ENCODE measurements at regions not wholly inside any gene's neighbourhood (a gene's known extent, or its start where the extent isn't known, plus 50 kb on each side); places are given as distances from the start of the nearest gene placed in this dataset.

GRCh38 chr4:154677300-154677699, 64.8 kb upstream of the FGG start:
- H3K27me3 ChIP-seq (replicated peaks; ENCODE audit: control insufficient read depth, insufficient read depth, low read length): no peaks in the 10 kb centered on the region
- no peaks in the 10 kb centered on the region for H3K36me3 ChIP-seq (ENCODE audit: control insufficient read depth, insufficient read depth, low read length, severe bottlenecking)
- no peaks in the 10 kb centered on the region for H3K9me3 ChIP-seq (ENCODE audit: control insufficient read depth, low read length)
- no peak overlapping the region for H3K9ac ChIP-seq (ENCODE audit: low read length)
- DNase-seq (ENCODE audit: low read depth): no peak
- H3K4me1 ChIP-seq (ENCODE audit: control insufficient read depth, insufficient read depth, low read length): no peaks in the 10 kb centered on the region
- H3K4me3 ChIP-seq (ENCODE audit: low read length): no peak overlapping the region

- no peaks in the 10 kb centered on the region for H3K9me3 ChIP-seq (ENCODE audit: control insufficient read depth, low read length)
- DNase-seq (ENCODE audit: low read depth): no peak
- no peaks in the 10 kb centered on the region for H3K36me3 ChIP-seq (ENCODE audit: control insufficient read depth, insufficient read depth, low read length, severe bottlenecking)
- H3K4me1 ChIP-seq (ENCODE audit: control insufficient read depth, insufficient read depth, low read length): no peaks in the 10 kb centered on the region
- H3K9ac ChIP-seq (ENCODE audit: low read length): no peak overlapping the region
- no peaks in the 10 kb centered on the region for H3K27me3 ChIP-seq (replicated peaks; ENCODE audit: control insufficient read depth, insufficient read depth, low read length)
- H3K4me3 ChIP-seq (ENCODE audit: low read length): no peak overlapping the region
Measured at GRCh38 chr4:154677923-154678322, 65.5 kb upstream of the FGG start.

- H3K4me3 ChIP-seq (ENCODE audit: low read length): no peak overlapping the region
- no peak overlapping the region for H3K9ac ChIP-seq (ENCODE audit: low read length)
- H3K36me3 ChIP-seq (ENCODE audit: control insufficient read depth, insufficient read depth, low read length, severe bottlenecking): no peaks in the 10 kb centered on the region
- peaks cover 4% of the 10 kb centered on the region for H3K27me3 ChIP-seq (replicated peaks; ENCODE audit: control insufficient read depth, insufficient read depth, low read length)
- H3K4me1 ChIP-seq (ENCODE audit: control insufficient read depth, insufficient read depth, low read length): no peaks in the 10 kb centered on the region
- H3K9me3 ChIP-seq (ENCODE audit: control insufficient read depth, low read length): no peaks in the 10 kb centered on the region
- no peak for DNase-seq (ENCODE audit: low read depth)
Measured at GRCh38 chr4:154683956-154684681, 59.7 kb upstream of the LRAT start.

GRCh38 chr4:154686838-154687237, 57.0 kb upstream of the LRAT start:
- Histone ChIP-seq H3K4me1 (ENCODE audit: control insufficient read depth, insufficient read depth, low read length) (no peaks in the 10 kb centered on the region), H3K4me3 (ENCODE audit: low read length) (no peak overlapping the region), H3K9me3 (ENCODE audit: control insufficient read depth, low read length) (no peaks in the 10 kb centered on the region), H3K27me3 (replicated peaks; ENCODE audit: control insufficient read depth, insufficient read depth, low read length) (peaks cover 4% of the 10 kb centered on the region), H3K9ac (ENCODE audit: low read length) (no peak overlapping the region), H3K36me3 (ENCODE audit: control insufficient read depth, insufficient read depth, low read length, severe bottlenecking) (no peaks in the 10 kb centered on the region)
- peak; percentile 53 for DNase-seq (ENCODE audit: low read depth)

GRCh38 chr4:154687840-154688239, 56.0 kb upstream of the LRAT start:
- Histone ChIP-seq H3K27me3 (replicated peaks; ENCODE audit: control insufficient read depth, insufficient read depth, low read length) (peaks cover 4% of the 10 kb centered on the region), H3K9me3 (ENCODE audit: control insufficient read depth, low read length) (no peaks in the 10 kb centered on the region), H3K9ac (ENCODE audit: low read length) (no peak overlapping the region), H3K4me3 (ENCODE audit: low read length) (no peak overlapping the region), H3K4me1 (ENCODE audit: control insufficient read depth, insufficient read depth, low read length) (no peaks in the 10 kb centered on the region), H3K36me3 (ENCODE audit: control insufficient read depth, insufficient read depth, low read length, severe bottlenecking) (no peaks in the 10 kb centered on the region)
- DNase-seq (ENCODE audit: low read depth): no peak

GRCh38 chr4:154691229-154691628, 52.6 kb upstream of the LRAT start:
- peak; percentile 10 for DNase-seq (ENCODE audit: low read depth)
- Histone ChIP-seq H3K4me3 (ENCODE audit: low read length) (no peak overlapping the region), H3K27me3 (replicated peaks; ENCODE audit: control insufficient read depth, insufficient read depth, low read length) (peaks cover 13% of the 10 kb centered on the region)

GRCh38 chr4:154692304-154692818, 51.4 kb upstream of the LRAT start:
- Histone ChIP-seq H3K4me1 (ENCODE audit: control insufficient read depth, insufficient read depth, low read length) (no peaks in the 10 kb centered on the region), H3K9me3 (ENCODE audit: control insufficient read depth, low read length) (no peaks in the 10 kb centered on the region), H3K4me3 (ENCODE audit: low read length) (no peak overlapping the region), H3K36me3 (ENCODE audit: control insufficient read depth, insufficient read depth, low read length, severe bottlenecking) (no peaks in the 10 kb centered on the region), H3K27me3 (replicated peaks; ENCODE audit: control insufficient read depth, insufficient read depth, low read length) (peaks cover 23% of the 10 kb centered on the region), H3K9ac (ENCODE audit: low read length) (no peak overlapping the region)
- no peak for DNase-seq (ENCODE audit: low read depth)

More at GRCh38 chr4:154691229-154691628, 52.6 kb upstream of the LRAT start:
- Histone ChIP-seq H3K9ac (ENCODE audit: low read length) (no peak overlapping the region), H3K9me3 (ENCODE audit: control insufficient read depth, low read length) (no peaks in the 10 kb centered on the region), H3K4me1 (ENCODE audit: control insufficient read depth, insufficient read depth, low read length) (no peaks in the 10 kb centered on the region), H3K36me3 (ENCODE audit: control insufficient read depth, insufficient read depth, low read length, severe bottlenecking) (no peaks in the 10 kb centered on the region)
